H1 (cell line): ENCODE measurements at regions not wholly inside any gene's neighbourhood (a gene's known extent, or its start where the extent isn't known, plus 50 kb on each side); places are given as distances from the start of the nearest gene placed in this dataset.

Experiments used
- CTCF ChIA-PET: fragments of 300-600 bp; sonication (Branson Sonifier 250); formaldehyde crosslinking; loops from one replicate; lab custom pipeline; 2021; ENCODE audit not compliant: partially characterized antibody; lab: Charles Lee
- POLR2A ChIA-PET: fragments of 300-600 bp; sonication (Branson Sonifier 250); formaldehyde crosslinking; loops from one replicate; lab custom pipeline; 2021; ENCODE audit warnings: inconsistent platforms; ENCODE audit not compliant: partially characterized antibody; lab: Charles Lee
- DNase-seq, 2 experiments: peaks; one replicate each; pipeline versions ENCODE4 v3.0.0 to v3.0.0-alpha.2; 2010 to 2022; ENCODE audit warnings: low spot score in 2 of 2, low read depth in 1 of 2, mixed read lengths in 1 of 2
- FAIRE-seq: peaks from 2 replicates; lab custom pipeline; 2011; peaks lifted over from hg19 to GRCh38; lab: Jason Lieb, UNC
- H2AFZ ChIP-seq: 2 replicates; pipeline ENCODE4 v1.8.1; 2012; ENCODE audit warnings: low read length, inconsistent platforms
- H2AK5ac ChIP-seq: 2 replicates; pipeline ENCODE4 v1.6.1; 2013; ENCODE audit warnings: low read depth, low read length
- H2BK120ac ChIP-seq: replicated peaks from 2 replicates; pipeline ENCODE3; 2013; ENCODE audit warnings: low read depth, low read length, inconsistent platforms
- H2BK12ac ChIP-seq: 2 replicates; pipeline ENCODE4 v1.6.1; 2013; ENCODE audit warnings: low read depth, low read length
- H2BK15ac ChIP-seq: 2 replicates; pipeline ENCODE4 v1.6.1; 2013; ENCODE audit warnings: low read length
- H2BK20ac ChIP-seq: 2 replicates; pipeline ENCODE4 v1.6.1; 2013; ENCODE audit warnings: low read length
- H2BK5ac ChIP-seq: 2 replicates; pipeline ENCODE4 v1.6.1; 2013; ENCODE audit warnings: low read depth, low read length
- H3K14ac ChIP-seq: 2 replicates; pipeline ENCODE4 v1.6.1; 2013; ENCODE audit warnings: inconsistent platforms; ENCODE audit not compliant: insufficient read length
- H3K18ac ChIP-seq: 2 replicates; pipeline ENCODE4 v1.6.1; 2013; ENCODE audit warnings: low read length; ENCODE audit errors: extremely low read depth
- H3K23ac ChIP-seq: 2 replicates; pipeline ENCODE4 v1.6.1; 2013; ENCODE audit warnings: inconsistent platforms; ENCODE audit not compliant: insufficient read length
- H3K23me2 ChIP-seq: 2 replicates; pipeline ENCODE4 v1.6.1; 2013; ENCODE audit warnings: low read depth, low read length
- H3K27ac ChIP-seq: 2 replicates; pipeline ENCODE4 v1.6.1; 2011; ENCODE audit warnings: low read depth, low read length, inconsistent platforms
- H3K27me3 ChIP-seq, 4 experiments: replicated peaks in 1 of 4; 1 replicate in 1 of 4; 2 replicates in 3 of 4; pipeline versions ENCODE4 v1.6.1 to v1.8.1; 2011 to 2013; ENCODE audit warnings: low read length in 3 of 4, mild to moderate bottlenecking in 3 of 4, inconsistent platforms in 2 of 4, mixed read lengths in 2 of 4, moderate library complexity in 1 of 4; ENCODE audit not compliant: control insufficient read depth in 3 of 4, insufficient read depth in 3 of 4; ENCODE audit errors: extremely low read depth in 1 of 4
- H3K36me3 ChIP-seq, 4 experiments: 2 replicates each; pipeline versions ENCODE4 v1.6.1 to v1.8.1; 2011 to 2013; ENCODE audit warnings: mild to moderate bottlenecking in 4 of 4, low read length in 3 of 4, moderate library complexity in 2 of 4, control low read depth in 1 of 4, inconsistent platforms in 1 of 4; ENCODE audit not compliant: insufficient read depth in 4 of 4, control insufficient read depth in 2 of 4
- H3K4ac ChIP-seq: replicated peaks from 2 replicates; pipeline ENCODE3; 2013; ENCODE audit warnings: low read length, low read depth, mixed read lengths, inconsistent platforms; ENCODE audit not compliant: insufficient read length
- H3K4me1 ChIP-seq, 4 experiments: replicated peaks in 1 of 4; 1 replicate in 1 of 4; 2 replicates in 3 of 4; pipeline versions ENCODE4 v1.6.1 to v1.8.1; 2011 to 2013; ENCODE audit warnings: low read length in 3 of 4, inconsistent platforms in 2 of 4, mixed read lengths in 1 of 4; ENCODE audit not compliant: insufficient read depth in 4 of 4, control insufficient read depth in 3 of 4
- H3K4me2 ChIP-seq, 2 experiments: 2 replicates each; pipeline versions ENCODE4 v1.6.1 to v1.8.1; 2011 to 2013; ENCODE audit warnings: low read depth in 2 of 2, low read length in 2 of 2, control low read depth in 1 of 2, inconsistent platforms in 1 of 2, mild to moderate bottlenecking in 1 of 2; ENCODE audit not compliant: insufficient read depth in 1 of 2
- H3K4me3 ChIP-seq, 4 experiments: fragments of 200-600, 300-600 bp in 1 of 4; sonication (generic), shearing (Covaris generic), sonication (Bioruptor Twin) in 1 of 4; 2 replicates each; pipeline versions ENCODE4 v1.5.1 to v1.8.1; 2011 to 2016; ENCODE audit warnings: low read length in 4 of 4, low read depth in 3 of 4, control low read depth in 2 of 4, inconsistent platforms in 2 of 4, mild to moderate bottlenecking in 2 of 4, mixed read lengths in 1 of 4, moderate library complexity in 1 of 4; ENCODE audit not compliant: insufficient read depth in 2 of 4; ENCODE audit errors: extremely low read depth in 1 of 4
- H3K56ac ChIP-seq: replicated peaks from 2 replicates; pipeline ENCODE3; 2013; ENCODE audit warnings: low read depth, mild to moderate bottlenecking, mixed read lengths, low read length, inconsistent platforms; ENCODE audit not compliant: insufficient read length
- H3K79me1 ChIP-seq: 2 replicates; pipeline ENCODE4 v1.6.1; 2013; ENCODE audit warnings: low read depth, low read length, control low read depth
- H3K79me2 ChIP-seq, 2 experiments: 2 replicates each; pipeline versions ENCODE4 v1.6.1 to v1.8.1; 2012 to 2013; ENCODE audit warnings: low read length in 2 of 2, mild to moderate bottlenecking in 2 of 2, inconsistent platforms in 1 of 2; ENCODE audit not compliant: insufficient read depth in 2 of 2, control insufficient read depth in 1 of 2
- H3K9ac ChIP-seq, 4 experiments: replicated peaks in 1 of 4; 1 replicate in 1 of 4; 2 replicates in 3 of 4; pipeline versions ENCODE4 v1.6.1 to v1.8.1; 2011 to 2013; ENCODE audit warnings: low read depth in 3 of 4, low read length in 3 of 4, control low read depth in 2 of 4, mild to moderate bottlenecking in 2 of 4, moderate library complexity in 2 of 4, inconsistent platforms in 1 of 4; ENCODE audit errors: extremely low read depth in 1 of 4
- H3K9me3 ChIP-seq, 2 experiments: 2 replicates each; pipeline versions ENCODE4 v1.6.1 to v1.8.1; 2012 to 2013; ENCODE audit warnings: mild to moderate bottlenecking in 2 of 2, moderate library complexity in 2 of 2, control low read depth in 1 of 2, inconsistent platforms in 1 of 2, low read depth in 1 of 2, low read length in 1 of 2, mixed read lengths in 1 of 2; ENCODE audit not compliant: insufficient read depth in 2 of 2
- H4K20me1 ChIP-seq, 2 experiments: replicated peaks in 1 of 2; 2 replicates each; pipeline versions ENCODE3 to v1.8.1; 2011 to 2013; ENCODE audit warnings: inconsistent platforms in 2 of 2, low read length in 2 of 2, mild to moderate bottlenecking in 1 of 2; ENCODE audit not compliant: insufficient read depth in 2 of 2, control insufficient read depth in 1 of 2
- H4K5ac ChIP-seq: 2 replicates; pipeline ENCODE4 v1.6.1; 2013; ENCODE audit warnings: low read length, low read depth, mixed read lengths, inconsistent platforms; ENCODE audit not compliant: insufficient read length
- H4K8ac ChIP-seq: 2 replicates; pipeline ENCODE4 v1.8.0; 2013; ENCODE audit warnings: mild to moderate bottlenecking, moderate library complexity, low read length, inconsistent platforms; ENCODE audit not compliant: insufficient read depth; ENCODE audit errors: extremely low read depth
- H4K91ac ChIP-seq: replicated peaks from 2 replicates; pipeline ENCODE3; 2013; ENCODE audit warnings: low read length, mixed read lengths, inconsistent platforms; ENCODE audit not compliant: insufficient read length
- NANOG ChIP-seq: IDR thresholded peaks from 2 replicates; pipeline ENCODE4 v1.6.1; 2011; ENCODE audit warnings: low read length, low read depth, mild to moderate bottlenecking, inconsistent platforms; ENCODE audit not compliant: insufficient read depth, poor library complexity, severe bottlenecking
- POU5F1 ChIP-seq: IDR thresholded peaks from 2 replicates; pipeline ENCODE4 v1.6.1; 2011; ENCODE audit warnings: low read depth, mild to moderate bottlenecking, low read length, moderate library complexity
- RAD21 ChIP-seq, 2 experiments: IDR thresholded peaks in 1 of 2; conservative IDR thresholded peaks in 1 of 2; 2 replicates each; pipeline ENCODE4 v1.6.1; 2011; ENCODE audit warnings: low read depth in 2 of 2, low read length in 2 of 2, improper control_type of control experiment in 1 of 2, inconsistent platforms in 1 of 2, mild to moderate bottlenecking in 1 of 2, moderate library complexity in 1 of 2
- SIRT6 ChIP-seq: IDR thresholded peaks from one replicate; pipeline ENCODE4 v1.7.1; 2012; ENCODE audit warnings: low read length, inconsistent platforms
- WGBS, 2 experiments: shearing (Covaris generic) in 1 of 2; methylation state at CpG; one replicate each; pipeline versions ENCODE4 v1.1.6 to v1.1.7; 2013 to 2015; ENCODE audit warnings: low lambda C conversion rate in 2 of 2, mixed read lengths in 2 of 2, inconsistent platforms in 1 of 2, low coverage in 1 of 2, missing lambda C conversion rate in 1 of 2; ENCODE audit not compliant: insufficient replicate concordance in 2 of 2, insufficient coverage in 1 of 2, insufficient read length in 1 of 2; ENCODE audit errors: extremely low coverage in 1 of 2, missing lambda C conversion rate in 1 of 2; 5-methylcytosine and 5-hydroxymethylcytosine counted together
- TF ChIP-seq, protein P1 (sequence below), 3 experiments: IDR thresholded peaks; 1 replicate in 2 of 3; 2 replicates in 1 of 3; pipeline versions ENCODE4 v1.5.1 to v1.6.1; 2011; ENCODE audit warnings: low read length in 3 of 3, mild to moderate bottlenecking in 3 of 3, inconsistent platforms in 2 of 3, low read depth in 1 of 3, moderate library complexity in 1 of 3; ENCODE audit not compliant: insufficient read depth in 1 of 3; ENCODE audit errors: control extremely low read depth in 1 of 3

DNA sequence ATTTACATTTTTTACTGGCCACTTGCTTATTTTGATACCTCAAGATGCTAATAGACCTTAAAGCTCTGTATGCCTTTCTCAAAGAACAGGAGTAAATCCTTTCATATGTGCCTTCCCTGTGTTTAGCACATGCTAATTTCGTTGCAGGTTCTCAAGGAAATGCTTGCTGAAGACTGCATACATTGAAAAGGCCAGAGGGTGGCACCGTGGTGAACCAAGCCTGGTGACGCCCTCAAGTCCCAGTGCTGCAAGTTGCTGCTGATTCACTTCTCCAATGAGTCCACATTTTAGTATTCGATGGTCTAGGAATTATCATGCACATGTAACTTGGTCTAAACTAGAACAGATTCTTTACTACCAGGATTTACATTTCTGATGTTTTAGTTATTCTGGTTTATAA, 94.1 kb downstream of the CLDN17 start:
- WGBS, 2 experiments = 29% methylated on average over 4 of the region's 4 CpGs; no CpG with 5 or more reads in 1 of the 2 experiments
- Histone ChIP-seq H3K14ac (no peak overlapping the region), H3K4me2 (no peak overlapping the region), H3K23me2 (no peaks in the 10 kb centered on the region), H2BK120ac (no peak overlapping the region), H3K36me3 (no peaks in the 10 kb centered on the region), H3K4me1 (peaks cover 0 to 3% (median 0%) of the 10 kb centered on the region in 4 experiments; a peak in 1 of 7 replicates)
- FAIRE-seq = peak; percentile 95
- TF ChIP-seq, protein P1, sequence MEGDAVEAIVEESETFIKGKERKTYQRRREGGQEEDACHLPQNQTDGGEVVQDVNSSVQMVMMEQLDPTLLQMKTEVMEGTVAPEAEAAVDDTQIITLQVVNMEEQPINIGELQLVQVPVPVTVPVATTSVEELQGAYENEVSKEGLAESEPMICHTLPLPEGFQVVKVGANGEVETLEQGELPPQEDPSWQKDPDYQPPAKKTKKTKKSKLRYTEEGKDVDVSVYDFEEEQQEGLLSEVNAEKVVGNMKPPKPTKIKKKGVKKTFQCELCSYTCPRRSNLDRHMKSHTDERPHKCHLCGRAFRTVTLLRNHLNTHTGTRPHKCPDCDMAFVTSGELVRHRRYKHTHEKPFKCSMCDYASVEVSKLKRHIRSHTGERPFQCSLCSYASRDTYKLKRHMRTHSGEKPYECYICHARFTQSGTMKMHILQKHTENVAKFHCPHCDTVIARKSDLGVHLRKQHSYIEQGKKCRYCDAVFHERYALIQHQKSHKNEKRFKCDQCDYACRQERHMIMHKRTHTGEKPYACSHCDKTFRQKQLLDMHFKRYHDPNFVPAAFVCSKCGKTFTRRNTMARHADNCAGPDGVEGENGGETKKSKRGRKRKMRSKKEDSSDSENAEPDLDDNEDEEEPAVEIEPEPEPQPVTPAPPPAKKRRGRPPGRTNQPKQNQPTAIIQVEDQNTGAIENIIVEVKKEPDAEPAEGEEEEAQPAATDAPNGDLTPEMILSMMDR (IDR thresholded peaks at IDR 0.05; ENCODE audit: control extremely low read depth in 1 of 3, insufficient read depth in 1 of 3, low read depth in 1 of 3, low read length in 3 of 3) = peak; percentile 60 to 71 (median 65)
- peak; percentile 67 for TF ChIP-seq RAD21 (IDR thresholded peaks at IDR 0.05 in 1 of 2, conservative IDR thresholded peaks at IDR 0.05 in 1 of 2; ENCODE audit: low read depth in 2 of 2, low read length in 2 of 2)
- no peak for TF ChIP-seq POU5F1
- TF ChIP-seq NANOG = no peak
- no peak for TF ChIP-seq SIRT6
- TF ChIP-seq, all 59 proteins: peak for 2
- Histone ChIP-seq H2BK20ac (no peak overlapping the region), H2BK15ac (no peak overlapping the region), H4K5ac (no peak overlapping the region), H3K4me3 (no peak overlapping the region), H3K9ac (no peak overlapping the region), H3K79me1 (no peaks in the 10 kb centered on the region), H4K20me1 (no peaks in the 10 kb centered on the region), H2BK12ac (no peak overlapping the region), H3K4ac (no peak overlapping the region), H3K27ac (no peak overlapping the region), H3K27me3 (no peaks in the 10 kb centered on the region), H3K18ac (no peak overlapping the region), H4K91ac (no peak overlapping the region), H2AFZ (no peak overlapping the region), H2AK5ac (no peak overlapping the region), H3K56ac (no peak overlapping the region), H3K23ac (no peak overlapping the region), H3K79me2 (no peaks in the 10 kb centered on the region), H3K9me3 (peaks cover 11 to 12% of the 10 kb centered on the region in 2 experiments), H2BK5ac (no peak overlapping the region), H4K8ac (no peak overlapping the region)
- peak in 1 of 2 experiments; percentile 68 for DNase-seq
- CTCF ChIA-PET = interaction anchor here (0.6 to 2.6 kb wide), 16 partner anchors 9 to 336 kb away, joined by 3 to 13 read pairs (median 4); no protein-coding TSS in a partner anchor
- POLR2A ChIA-PET = interaction anchor here (1.2 kb wide), 1 partner anchor 9 kb away, joined by 3 read pairs; no protein-coding TSS in a partner anchor
